ENCODE measurements at regions not wholly inside any gene's neighbourhood (a gene's known extent, or its start where the extent isn't known, plus 50 kb on each side); places are given as distances from the start of the nearest gene placed in this dataset.

- no peak for TF ChIP-seq CTCF (IDR thresholded peaks at IDR 0.05)
- no peak for TF ChIP-seq POLR2A (IDR thresholded peaks at IDR 0.05)
Observed at GRCh38 chr5:51109786-51110410, 273.4 kb upstream of the ISL1 start.
